ENCODE measurements at regions not wholly inside any gene's neighbourhood (a gene's known extent, or its start where the extent isn't known, plus 50 kb on each side); places are given as distances from the start of the nearest gene placed in this dataset.

DNA sequence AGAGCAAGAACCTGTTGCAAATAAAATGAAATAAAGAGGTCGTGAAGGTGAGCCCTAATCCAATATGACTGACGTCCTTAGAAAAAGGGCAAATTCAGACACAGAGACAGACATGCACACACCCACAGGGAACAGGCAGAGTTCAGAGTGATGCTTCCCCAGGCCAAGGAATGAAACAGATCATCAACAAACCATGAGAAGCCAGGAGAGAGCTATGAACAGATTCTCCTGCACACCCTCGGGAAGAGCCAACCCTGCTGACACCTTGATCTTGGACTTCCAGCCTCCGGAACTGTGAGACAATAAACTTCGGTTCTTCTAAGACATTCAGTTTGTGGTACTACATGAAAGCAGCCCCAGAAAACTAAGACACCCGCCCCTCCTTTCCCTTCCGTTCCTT is 290.4 kb upstream of the KLF6 start:
- H3K27me3 ChIP-seq (replicated peaks; ENCODE audit: insufficient read depth): no peaks in the 10 kb centered on the region
- DNase-seq (ENCODE audit: low spot score) (no peak), ATAC-seq (ENCODE audit: insufficient number of reproducible peaks, low FRiP score, low read depth) (no peak)
- H3K9me3 ChIP-seq: no peaks in the 10 kb centered on the region
- H3K36me3 ChIP-seq: no peaks in the 10 kb centered on the region
- peak overlapping the region; percentile 61 to 76 for H3K27ac ChIP-seq
- TF ChIP-seq, protein P1, sequence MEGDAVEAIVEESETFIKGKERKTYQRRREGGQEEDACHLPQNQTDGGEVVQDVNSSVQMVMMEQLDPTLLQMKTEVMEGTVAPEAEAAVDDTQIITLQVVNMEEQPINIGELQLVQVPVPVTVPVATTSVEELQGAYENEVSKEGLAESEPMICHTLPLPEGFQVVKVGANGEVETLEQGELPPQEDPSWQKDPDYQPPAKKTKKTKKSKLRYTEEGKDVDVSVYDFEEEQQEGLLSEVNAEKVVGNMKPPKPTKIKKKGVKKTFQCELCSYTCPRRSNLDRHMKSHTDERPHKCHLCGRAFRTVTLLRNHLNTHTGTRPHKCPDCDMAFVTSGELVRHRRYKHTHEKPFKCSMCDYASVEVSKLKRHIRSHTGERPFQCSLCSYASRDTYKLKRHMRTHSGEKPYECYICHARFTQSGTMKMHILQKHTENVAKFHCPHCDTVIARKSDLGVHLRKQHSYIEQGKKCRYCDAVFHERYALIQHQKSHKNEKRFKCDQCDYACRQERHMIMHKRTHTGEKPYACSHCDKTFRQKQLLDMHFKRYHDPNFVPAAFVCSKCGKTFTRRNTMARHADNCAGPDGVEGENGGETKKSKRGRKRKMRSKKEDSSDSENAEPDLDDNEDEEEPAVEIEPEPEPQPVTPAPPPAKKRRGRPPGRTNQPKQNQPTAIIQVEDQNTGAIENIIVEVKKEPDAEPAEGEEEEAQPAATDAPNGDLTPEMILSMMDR (IDR thresholded peaks at IDR 0.05): no peak
- peaks cover 15 to 37% of the 10 kb centered on the region in 2 donors for H3K4me1 ChIP-seq (ENCODE audit: control insufficient read depth in 1 of 2, low read depth in 2 of 2)
- no peak overlapping the region for H3K4me3 ChIP-seq

DNA sequence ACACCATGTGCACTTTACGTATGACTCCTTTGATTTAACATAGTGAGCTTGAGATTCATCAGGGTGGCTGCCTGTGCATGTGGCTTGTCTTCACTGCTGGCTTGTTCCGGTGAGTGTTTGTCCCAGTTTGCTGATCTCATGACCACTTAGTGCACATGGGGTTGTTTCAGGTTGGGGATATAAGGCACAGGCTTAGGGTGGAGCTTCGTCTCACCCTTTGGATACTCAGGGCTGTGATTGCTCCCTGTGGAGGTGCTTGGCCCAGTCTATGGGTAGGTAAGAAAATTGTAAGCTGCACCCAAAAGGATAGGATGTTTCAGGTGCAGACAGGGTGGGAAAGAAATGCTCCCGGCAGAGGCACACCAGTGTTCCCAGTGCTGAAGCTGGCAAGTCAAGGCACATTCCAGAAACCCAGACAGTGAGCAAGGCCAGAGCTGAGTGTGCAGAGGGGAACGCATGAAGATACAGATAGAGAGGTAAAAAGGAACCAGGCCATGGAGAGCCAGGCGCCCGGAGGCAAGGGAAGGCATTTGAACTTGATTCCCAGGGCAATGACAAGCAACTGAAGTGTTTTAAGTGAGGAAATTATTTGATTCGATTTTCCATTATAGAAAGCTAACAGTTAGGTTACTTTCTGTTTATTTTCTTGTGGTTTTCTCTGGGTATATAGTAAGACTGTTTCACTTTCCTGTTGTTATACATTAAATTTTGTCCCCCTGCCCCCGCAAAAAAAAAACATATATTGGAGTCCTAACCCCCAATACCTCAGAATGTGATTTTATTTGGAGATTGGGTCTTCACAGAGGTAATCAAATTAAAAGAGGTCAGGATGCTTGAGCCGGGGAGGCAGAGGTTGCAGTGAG is 289.8 kb upstream of the KLF6 start:
- Histone ChIP-seq H3K36me3 (no peaks in the 10 kb centered on the region), H3K4me3 (no peak overlapping the region), H3K27me3 (replicated peaks; ENCODE audit: insufficient read depth) (no peaks in the 10 kb centered on the region), H3K27ac (peak overlapping the region; percentile 61 to 76), H3K9me3 (no peaks in the 10 kb centered on the region), H3K4me1 (ENCODE audit: control insufficient read depth in 1 of 2, low read depth in 2 of 2) (peaks cover 20 to 44% of the 10 kb centered on the region in 2 donors)
- ATAC-seq (ENCODE audit: insufficient number of reproducible peaks, low FRiP score, low read depth) (no peak), DNase-seq (ENCODE audit: low spot score) (no peak)
- TF ChIP-seq, protein P1 (IDR thresholded peaks at IDR 0.05): no peak

DNA sequence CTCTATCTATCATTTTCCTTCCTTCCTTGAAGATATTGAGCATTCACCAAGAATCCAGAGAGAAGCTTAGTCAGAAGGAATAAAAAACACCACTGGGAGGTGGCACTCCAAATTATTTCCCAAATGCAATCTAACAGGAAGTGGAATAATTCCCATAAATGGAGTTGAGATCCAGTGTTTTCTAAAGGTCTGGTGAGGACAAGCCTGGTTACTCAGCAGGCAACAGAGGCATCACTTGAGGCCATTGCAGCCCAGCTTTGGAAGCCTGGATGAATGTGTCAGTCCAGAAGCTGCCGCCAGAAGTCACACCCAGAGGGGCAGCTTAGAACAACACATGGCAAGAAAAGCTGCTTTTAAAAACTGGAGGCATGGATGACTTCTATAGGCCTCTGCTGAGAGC is 288.9 kb upstream of the KLF6 start:
- Histone ChIP-seq H3K36me3 (no peaks in the 10 kb centered on the region), H3K27me3 (replicated peaks; ENCODE audit: insufficient read depth) (no peaks in the 10 kb centered on the region), H3K9me3 (no peaks in the 10 kb centered on the region), H3K4me1 (ENCODE audit: control insufficient read depth in 1 of 2, low read depth in 2 of 2) (peaks cover 29 to 52% of the 10 kb centered on the region in 2 donors), H3K27ac (peak overlapping the region; percentile 62 to 76), H3K4me3 (no peak overlapping the region)
- peak; percentile 49 for DNase-seq (ENCODE audit: low spot score)
- TF ChIP-seq, protein P1 (IDR thresholded peaks at IDR 0.05): no peak
- peak; percentile 62 for ATAC-seq (ENCODE audit: insufficient number of reproducible peaks, low FRiP score, low read depth)

DNA sequence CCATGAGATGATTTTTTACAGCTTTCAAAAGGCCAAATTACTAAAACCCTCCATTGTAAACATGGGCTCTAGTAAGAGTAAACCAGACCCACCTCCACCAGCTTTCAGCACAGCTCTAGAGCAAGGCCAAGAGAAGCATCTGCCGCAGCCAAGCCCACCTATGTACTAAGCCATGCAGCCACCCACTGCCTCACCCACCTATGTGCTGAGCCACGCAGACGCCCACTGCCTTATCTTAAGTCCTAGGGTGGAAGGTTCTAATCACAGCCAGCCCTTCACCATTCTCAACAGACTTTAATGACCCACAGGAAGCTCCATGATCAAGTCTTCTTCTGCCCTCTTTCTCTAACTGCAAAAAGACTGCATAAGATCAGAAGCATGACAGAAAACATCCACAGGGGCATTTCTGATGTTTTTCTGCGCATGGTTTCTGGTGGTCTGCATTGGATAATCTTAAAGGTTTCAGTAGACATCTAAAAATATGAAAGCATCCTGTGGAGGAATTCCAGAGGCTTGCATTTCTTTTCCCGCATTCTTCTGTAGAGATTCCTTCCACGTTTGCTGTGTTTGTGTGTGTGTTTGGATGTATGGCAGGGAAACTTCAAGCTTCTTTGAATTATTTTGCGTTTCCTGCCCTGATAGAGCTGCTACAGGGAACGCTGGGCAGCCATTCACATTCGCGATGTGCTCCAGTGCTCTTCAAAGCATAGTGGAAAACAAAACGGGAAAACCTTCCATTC is 286.1 kb upstream of the KLF6 start:
- H3K27me3 ChIP-seq (replicated peaks; ENCODE audit: insufficient read depth): no peaks in the 10 kb centered on the region
- TF ChIP-seq, protein P1 (IDR thresholded peaks at IDR 0.05): no peak
- no peaks in the 10 kb centered on the region for H3K36me3 ChIP-seq
- H3K4me1 ChIP-seq (ENCODE audit: control insufficient read depth in 1 of 2, low read depth in 2 of 2): peaks cover 29 to 73% of the 10 kb centered on the region in 2 donors
- H3K4me3 ChIP-seq: no peak overlapping the region
- no peak for DNase-seq (ENCODE audit: low spot score)
- H3K27ac ChIP-seq: peak overlapping the region in 1 of 2 donors; percentile 8
- no peak for ATAC-seq (ENCODE audit: insufficient number of reproducible peaks, low FRiP score, low read depth)
- H3K9me3 ChIP-seq: no peaks in the 10 kb centered on the region

DNA sequence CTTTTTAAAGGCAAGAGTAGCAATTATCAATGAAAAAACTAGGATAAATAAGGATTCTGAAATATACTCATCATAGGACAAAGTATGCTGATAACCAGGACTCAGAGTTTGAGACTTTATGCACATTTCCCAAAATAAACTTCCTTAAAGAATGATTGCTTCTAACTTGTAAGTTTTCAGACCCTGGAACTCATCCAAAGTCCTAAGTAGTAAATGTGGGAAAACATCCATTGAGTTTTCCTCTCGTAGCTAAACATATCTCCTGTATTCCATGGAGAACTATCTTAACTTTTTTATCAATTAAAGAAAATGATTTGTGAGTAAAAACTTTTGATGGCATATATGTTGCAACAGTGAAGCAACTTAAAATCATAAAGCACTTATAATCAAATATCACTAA is 285.2 kb upstream of the KLF6 start:
- TF ChIP-seq, protein P1 (IDR thresholded peaks at IDR 0.05): no peak
- no peak for DNase-seq (ENCODE audit: low spot score)
- no peaks in the 10 kb centered on the region for H3K9me3 ChIP-seq
- H3K27me3 ChIP-seq (replicated peaks; ENCODE audit: insufficient read depth): no peaks in the 10 kb centered on the region
- no peak for ATAC-seq (ENCODE audit: insufficient number of reproducible peaks, low FRiP score, low read depth)
- H3K36me3 ChIP-seq: no peaks in the 10 kb centered on the region
- H3K4me1 ChIP-seq (ENCODE audit: control insufficient read depth in 1 of 2, low read depth in 2 of 2): peaks cover 29 to 69% of the 10 kb centered on the region in 2 donors
- H3K27ac ChIP-seq: peak overlapping the region; percentile 52 to 55
- no peak overlapping the region for H3K4me3 ChIP-seq
